ENCODE measurements at regions not wholly inside any gene's neighbourhood (a gene's known extent, or its start where the extent isn't known, plus 50 kb on each side); places are given as distances from the start of the nearest gene placed in this dataset.

- TF ChIP-seq ATF2 (IDR thresholded peaks at IDR 0.05; ENCODE audit: low read length) (no peak), KDM1A (IDR thresholded peaks at IDR 0.05; ENCODE audit: borderline replicate concordance, low read length) (no peak), FOSL1 (IDR thresholded peaks at IDR 0.05; ENCODE audit: insufficient read depth, low read depth, low read length) (no peak), RXRA (IDR thresholded peaks at IDR 0.05; ENCODE audit: insufficient read depth, low read depth, low read length) (no peak), CHD2 (IDR thresholded peaks at IDR 0.05; ENCODE audit: low read length) (no peak), E2F6 (IDR thresholded peaks at IDR 0.05) (no peak), CHD1 (IDR thresholded peaks at IDR 0.05; ENCODE audit: low read depth, low read length) (no peak), NRF1 (IDR thresholded peaks at IDR 0.05; ENCODE audit: low read depth, low read length) (no peak)
Observed at GRCh38 chr4:104549736-104550135, 55.0 kb upstream of the CXXC4 start (continued).

All from H1 (cell line).